Sigmoid colon (tissue), 4 donors: ENCODE measurements at regions not wholly inside any gene's neighbourhood (a gene's known extent, or its start where the extent isn't known, plus 50 kb on each side); places are given as distances from the start of the nearest gene placed in this dataset.

Experiments used
- POLR2A ChIP-seq, 2 donors: fragments of 450-650 bp; IDR thresholded peaks; one replicate each; pipeline ENCODE4 v1.6.1; 2016; ENCODE audit warnings: antibody characterized with exemption in 2 of 2, mild to moderate bottlenecking in 2 of 2, moderate library complexity in 2 of 2
- POLR2AphosphoS5 ChIP-seq, 4 donors: sonication (generic); formaldehyde crosslinking; IDR thresholded peaks; one replicate each; pipeline ENCODE4 v1.6.1; 2017; ENCODE audit warnings: antibody characterized with exemption in 4 of 4
- TF ChIP-seq, protein P1 (sequence below), 4 experiments: fragments of 450-650 bp in 3 of 4; fragments of 200-600 bp in 1 of 4; IDR thresholded peaks; one replicate each; pipeline ENCODE4 v1.5.1; 2016 to 2019; ENCODE audit warnings: antibody characterized with exemption in 4 of 4, mild to moderate bottlenecking in 3 of 4, moderate library complexity in 2 of 4

DNA sequence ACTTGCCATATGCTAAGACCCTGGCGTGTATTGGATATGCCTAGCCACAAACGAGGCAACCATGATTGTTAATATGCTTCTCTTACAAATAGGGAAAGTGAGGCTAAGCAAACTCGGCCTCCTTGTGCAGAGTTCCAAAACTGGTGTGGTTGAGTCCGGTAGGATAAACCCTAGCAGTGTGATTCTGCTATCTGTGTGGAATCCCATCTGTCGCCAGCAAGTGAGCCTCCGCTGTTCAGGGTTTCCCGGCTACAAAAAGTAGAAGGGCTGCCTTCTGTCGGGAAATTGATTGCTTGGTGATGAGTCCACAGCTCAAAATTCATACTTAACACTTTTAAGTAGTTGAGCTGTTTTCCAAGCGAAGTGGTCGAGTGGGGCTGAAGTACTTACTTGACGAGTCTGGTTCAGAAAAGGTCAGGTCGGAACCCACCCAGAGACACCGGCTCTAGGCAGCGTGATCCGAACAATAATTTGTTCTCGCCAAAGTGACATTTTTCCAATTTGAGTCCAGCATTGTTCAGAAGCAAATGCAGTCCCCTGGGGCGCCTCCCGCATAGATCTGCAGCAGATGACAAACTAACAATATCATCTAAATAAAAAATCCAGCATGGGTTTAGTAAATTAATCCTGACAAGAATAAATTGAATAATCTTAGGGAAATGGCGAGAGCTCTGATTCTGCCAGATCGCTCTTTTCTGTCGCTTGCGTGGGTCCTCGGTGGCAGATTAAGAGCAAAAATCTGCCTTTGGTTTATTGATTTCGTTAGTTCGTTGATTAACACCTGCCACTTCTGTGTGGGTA, 686.7 kb upstream of the RBFOX1 start:
- TF ChIP-seq, protein P1, sequence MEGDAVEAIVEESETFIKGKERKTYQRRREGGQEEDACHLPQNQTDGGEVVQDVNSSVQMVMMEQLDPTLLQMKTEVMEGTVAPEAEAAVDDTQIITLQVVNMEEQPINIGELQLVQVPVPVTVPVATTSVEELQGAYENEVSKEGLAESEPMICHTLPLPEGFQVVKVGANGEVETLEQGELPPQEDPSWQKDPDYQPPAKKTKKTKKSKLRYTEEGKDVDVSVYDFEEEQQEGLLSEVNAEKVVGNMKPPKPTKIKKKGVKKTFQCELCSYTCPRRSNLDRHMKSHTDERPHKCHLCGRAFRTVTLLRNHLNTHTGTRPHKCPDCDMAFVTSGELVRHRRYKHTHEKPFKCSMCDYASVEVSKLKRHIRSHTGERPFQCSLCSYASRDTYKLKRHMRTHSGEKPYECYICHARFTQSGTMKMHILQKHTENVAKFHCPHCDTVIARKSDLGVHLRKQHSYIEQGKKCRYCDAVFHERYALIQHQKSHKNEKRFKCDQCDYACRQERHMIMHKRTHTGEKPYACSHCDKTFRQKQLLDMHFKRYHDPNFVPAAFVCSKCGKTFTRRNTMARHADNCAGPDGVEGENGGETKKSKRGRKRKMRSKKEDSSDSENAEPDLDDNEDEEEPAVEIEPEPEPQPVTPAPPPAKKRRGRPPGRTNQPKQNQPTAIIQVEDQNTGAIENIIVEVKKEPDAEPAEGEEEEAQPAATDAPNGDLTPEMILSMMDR (IDR thresholded peaks at IDR 0.05) = no peak
- no peak for TF ChIP-seq POLR2A (IDR thresholded peaks at IDR 0.05)
- TF ChIP-seq POLR2AphosphoS5 (IDR thresholded peaks at IDR 0.05) = no peak
